CD14-positive monocyte (primary cell): ENCODE measurements at regions not wholly inside any gene's neighbourhood (a gene's known extent, or its start where the extent isn't known, plus 50 kb on each side); places are given as distances from the start of the nearest gene placed in this dataset.

Source experiments
- DNase-seq, 3 donors: peaks; one replicate each; pipeline ENCODE4 v3.0.0-alpha.2; 2011 to 2022
- H2AFZ ChIP-seq: 2 replicates; pipeline ENCODE4 v1.6.0; 2012; ENCODE audit warnings: mild to moderate bottlenecking, low read depth, low read length, inconsistent platforms; ENCODE audit not compliant: insufficient read depth, poor library complexity, severe bottlenecking
- H3K27ac ChIP-seq, 2 donors: 1 replicate in 1 of 2; 2 replicates in 1 of 2; pipeline ENCODE4 v1.5.1; 2012 to 2013; ENCODE audit warnings: low read length in 2 of 2, control low read depth in 1 of 2, inconsistent platforms in 1 of 2, low read depth in 1 of 2, mild to moderate bottlenecking in 1 of 2
- H3K27me3 ChIP-seq, 2 donors: one replicate each; pipeline versions ENCODE4 v1.6.0 to v1.6.1; 2011 to 2013; ENCODE audit warnings: low read length in 2 of 2; ENCODE audit not compliant: control insufficient read depth in 2 of 2, insufficient read depth in 2 of 2
- H3K36me3 ChIP-seq, 2 donors: replicated peaks in 1 of 2; 1 replicate in 1 of 2; 2 replicates in 1 of 2; pipeline versions ENCODE4 v1.5.1 to v1.6.1; 2012 to 2013; ENCODE audit warnings: low read length in 2 of 2, control low read depth in 1 of 2, inconsistent platforms in 1 of 2, mild to moderate bottlenecking in 1 of 2; ENCODE audit not compliant: insufficient read depth in 2 of 2, control insufficient read depth in 1 of 2
- H3K4me1 ChIP-seq, 2 donors: 1 replicate in 1 of 2; 2 replicates in 1 of 2; pipeline versions ENCODE4 v1.5.1 to v1.6.1; 2012 to 2013; ENCODE audit warnings: low read length in 2 of 2, control low read depth in 1 of 2, inconsistent platforms in 1 of 2, mild to moderate bottlenecking in 1 of 2, moderate library complexity in 1 of 2; ENCODE audit not compliant: insufficient read depth in 2 of 2, control insufficient read depth in 1 of 2
- H3K4me2 ChIP-seq: replicated peaks from 2 replicates; pipeline ENCODE3; 2012; ENCODE audit warnings: low read length, moderate library complexity, mild to moderate bottlenecking; ENCODE audit not compliant: poor library complexity, severe bottlenecking; ENCODE audit errors: extremely low read depth
- H3K4me3 ChIP-seq, 3 experiments: fragments of 200-600 bp in 1 of 3; sonication (generic) in 1 of 3; replicated peaks in 1 of 3; 1 replicate in 2 of 3; 2 replicates in 1 of 3; pipeline ENCODE4 v1.5.1; 2011 to 2013; ENCODE audit warnings: low read length in 3 of 3, mild to moderate bottlenecking in 3 of 3, control low read depth in 2 of 3, low read depth in 2 of 3, inconsistent platforms in 1 of 3, moderate library complexity in 1 of 3
- H3K79me2 ChIP-seq: 2 replicates; pipeline ENCODE4 v1.6.0; 2012; ENCODE audit warnings: mild to moderate bottlenecking, control low read depth, inconsistent platforms, low read length, moderate library complexity; ENCODE audit not compliant: insufficient read depth
- H3K9ac ChIP-seq: 2 replicates; pipeline ENCODE4 v1.6.0; 2017; ENCODE audit warnings: low read length, mild to moderate bottlenecking; ENCODE audit not compliant: insufficient read depth, poor library complexity, severe bottlenecking
- H3K9me3 ChIP-seq, 2 donors: replicated peaks in 1 of 2; 1 replicate in 1 of 2; 2 replicates in 1 of 2; pipeline versions ENCODE4 v1.5.1 to v1.6.1; 2012 to 2013; ENCODE audit warnings: low read length in 2 of 2, control low read depth in 1 of 2; ENCODE audit not compliant: control insufficient read depth in 1 of 2, insufficient read depth in 1 of 2
- H4K20me1 ChIP-seq: 2 replicates; pipeline ENCODE4 v1.6.0; 2012; ENCODE audit warnings: mild to moderate bottlenecking, low read length, control low read depth, moderate library complexity; ENCODE audit not compliant: insufficient read depth
- H3K27ac Mint-ChIP-seq, 7 donors: one replicate each; pipeline ENCODE4 v1.8.0; 2020; ENCODE audit warnings: mild to moderate bottlenecking in 7 of 7, mixed read lengths in 7 of 7, moderate library complexity in 6 of 7, inconsistent platforms in 2 of 7
- H3K27me3 Mint-ChIP-seq, 3 donors: one replicate each; pipeline ENCODE4 v1.8.0; 2021 to 2022; ENCODE audit warnings: low read depth in 3 of 3, mild to moderate bottlenecking in 3 of 3, mixed read lengths in 3 of 3, moderate library complexity in 3 of 3, inconsistent platforms in 1 of 3
- H3K36me3 Mint-ChIP-seq, 2 donors: one replicate each; pipeline ENCODE4 v1.8.0; 2020; ENCODE audit warnings: mixed read lengths in 2 of 2, inconsistent platforms in 1 of 2, mild to moderate bottlenecking in 1 of 2
- H3K4me1 Mint-ChIP-seq: one replicate; pipeline ENCODE4 v1.8.0; 2020; ENCODE audit warnings: mild to moderate bottlenecking, mixed read lengths
- H3K4me3 Mint-ChIP-seq, 2 donors: one replicate each; pipeline ENCODE4 v1.8.0; 2020; ENCODE audit warnings: mild to moderate bottlenecking in 2 of 2, mixed read lengths in 2 of 2, moderate library complexity in 1 of 2
- H3K9me3 Mint-ChIP-seq, 7 donors: one replicate each; pipeline ENCODE4 v1.8.0; 2020 to 2022; ENCODE audit warnings: mixed read lengths in 7 of 7, mild to moderate bottlenecking in 6 of 7, moderate library complexity in 6 of 7, inconsistent platforms in 2 of 7
- CTCF ChIP-seq: fragments of 200-600 bp; IDR thresholded peaks from one replicate; pipeline ENCODE4 v1.8.0; 2022; ENCODE audit warnings: antibody characterized with exemption, mild to moderate bottlenecking
- WGBS: methylation state at CpG from one replicate; pipeline ENCODE4 v1.1.5; 2013; ENCODE audit warnings: missing lambda C conversion rate; ENCODE audit not compliant: insufficient coverage; 5-methylcytosine and 5-hydroxymethylcytosine counted together
- intact Hi-C, 2 donors: fragments of 100-400 bp; cut with micrococcal nuclease; formaldehyde crosslinking; loops; one replicate each; pipeline versions ENCODE4 v1.15.0 to v1.15.1; 2023

- Mint-ChIP-seq H3K36me3 (no peaks in the 10 kb centered on the region), H3K27me3 (peaks cover 0 to 3% (median 2%) of the 10 kb centered on the region in 3 donors), H3K4me3 (no peak overlapping the region), H3K4me1 (no peaks in the 10 kb centered on the region), H3K9me3 (peaks cover 0 to 2% (median 0%) of the 10 kb centered on the region in 7 donors), H3K27ac (no peak overlapping the region)
- H3K27ac ChIP-seq, result no peak overlapping the region
- H3K9me3 ChIP-seq, result no peaks in the 10 kb centered on the region
- no peaks in the 10 kb centered on the region for H3K79me2 ChIP-seq
- no peak overlapping the region for H2AFZ ChIP-seq
- H3K4me3 ChIP-seq, result no peak overlapping the region
- no peak for TF ChIP-seq CTCF
- no peak for DNase-seq
- H3K4me2 ChIP-seq, result no peak overlapping the region
- H3K36me3 ChIP-seq, result no peaks in the 10 kb centered on the region
- WGBS, result 100% methylated on average over 1 of the region's 2 CpGs
- intact Hi-C loops, result no loop called here
- H3K27me3 ChIP-seq, result no peaks in the 10 kb centered on the region
- no peaks in the 10 kb centered on the region for H4K20me1 ChIP-seq
- H3K9ac ChIP-seq, result no peak overlapping the region
- H3K4me1 ChIP-seq, result no peaks in the 10 kb centered on the region
These were observed 278.5 kb upstream of the EMCN start for GRCh38 chr4:100796332-100796731.

- Mint-ChIP-seq H3K4me1 (no peaks in the 10 kb centered on the region), H3K27me3 (peaks cover 0 to 3% (median 2%) of the 10 kb centered on the region in 3 donors), H3K9me3 (peaks cover 0 to 3% (median 0%) of the 10 kb centered on the region in 7 donors), H3K27ac (no peak overlapping the region), H3K4me3 (no peak overlapping the region), H3K36me3 (no peaks in the 10 kb centered on the region)
- Histone ChIP-seq H3K36me3 (no peaks in the 10 kb centered on the region), H3K4me2 (no peak overlapping the region), H3K4me3 (no peak overlapping the region), H3K27ac (no peak overlapping the region), H3K27me3 (no peaks in the 10 kb centered on the region), H3K79me2 (no peaks in the 10 kb centered on the region), H3K9ac (no peak overlapping the region), H3K4me1 (no peaks in the 10 kb centered on the region), H4K20me1 (no peaks in the 10 kb centered on the region), H3K9me3 (no peaks in the 10 kb centered on the region), H2AFZ (no peak overlapping the region)
- intact Hi-C loops, result no loop called here
- 100% methylated on average over 1 of the region's 1 CpG for WGBS
- DNase-seq, result no peak
- TF ChIP-seq CTCF, result no peak
These were observed 277.8 kb upstream of the EMCN start for GRCh38 chr4:100795581-100795980.
